ENCODE measurements at regions not wholly inside any gene's neighbourhood (a gene's known extent, or its start where the extent isn't known, plus 50 kb on each side); places are given as distances from the start of the nearest gene placed in this dataset.

DNA sequence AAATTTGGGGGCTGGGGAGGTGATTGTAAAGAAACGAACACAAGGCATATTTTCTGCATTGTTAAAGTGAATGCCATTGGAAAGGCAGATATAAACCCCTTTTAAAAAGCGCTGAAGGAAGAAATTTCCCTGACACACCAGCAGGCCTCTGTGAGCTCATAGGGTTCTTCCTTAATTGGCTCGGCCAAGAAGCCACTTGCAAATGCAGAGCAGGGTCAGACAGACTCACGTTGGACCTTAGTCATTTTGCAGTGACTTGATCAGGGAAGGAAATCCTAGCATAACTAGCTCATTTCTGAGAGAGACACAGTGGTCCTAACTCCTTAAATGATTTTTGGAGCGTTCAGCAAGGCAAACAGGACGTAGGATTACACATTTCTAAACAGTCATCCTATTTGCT lies 1461.4 kb downstream of the GATA3 start:
- TF ChIP-seq, protein P1, sequence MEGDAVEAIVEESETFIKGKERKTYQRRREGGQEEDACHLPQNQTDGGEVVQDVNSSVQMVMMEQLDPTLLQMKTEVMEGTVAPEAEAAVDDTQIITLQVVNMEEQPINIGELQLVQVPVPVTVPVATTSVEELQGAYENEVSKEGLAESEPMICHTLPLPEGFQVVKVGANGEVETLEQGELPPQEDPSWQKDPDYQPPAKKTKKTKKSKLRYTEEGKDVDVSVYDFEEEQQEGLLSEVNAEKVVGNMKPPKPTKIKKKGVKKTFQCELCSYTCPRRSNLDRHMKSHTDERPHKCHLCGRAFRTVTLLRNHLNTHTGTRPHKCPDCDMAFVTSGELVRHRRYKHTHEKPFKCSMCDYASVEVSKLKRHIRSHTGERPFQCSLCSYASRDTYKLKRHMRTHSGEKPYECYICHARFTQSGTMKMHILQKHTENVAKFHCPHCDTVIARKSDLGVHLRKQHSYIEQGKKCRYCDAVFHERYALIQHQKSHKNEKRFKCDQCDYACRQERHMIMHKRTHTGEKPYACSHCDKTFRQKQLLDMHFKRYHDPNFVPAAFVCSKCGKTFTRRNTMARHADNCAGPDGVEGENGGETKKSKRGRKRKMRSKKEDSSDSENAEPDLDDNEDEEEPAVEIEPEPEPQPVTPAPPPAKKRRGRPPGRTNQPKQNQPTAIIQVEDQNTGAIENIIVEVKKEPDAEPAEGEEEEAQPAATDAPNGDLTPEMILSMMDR (IDR thresholded peaks at IDR 0.05), result no peak
- no peak for TF ChIP-seq POLR2A (IDR thresholded peaks at IDR 0.05)
